ENCODE measurements at regions not wholly inside any gene's neighbourhood (a gene's known extent, or its start where the extent isn't known, plus 50 kb on each side); places are given as distances from the start of the nearest gene placed in this dataset.
A peak's percentile ranks its signal among the peaks of the same experiment; 100 is the strongest.

- intact Hi-C loops (cut with micrococcal nuclease) = loop anchor here (1.0 to 5.0 kb wide), 3 partner anchors 33 to 82 kb away; no protein-coding TSS in a partner anchor
- no peak for DNase-seq (ENCODE audit: low spot score)
- Mint-ChIP-seq H3K4me1 (ENCODE audit: low read depth) (peaks cover 23% of the 10 kb centered on the region), H3K27me3 (ENCODE audit: low read depth) (no peaks in the 10 kb centered on the region), H3K27ac (no peak overlapping the region), H3K9me3 (peaks cover 15% of the 10 kb centered on the region), H3K36me3 (ENCODE audit: low read depth) (peaks cover 15% of the 10 kb centered on the region), H3K4me3 (ENCODE audit: low read depth) (no peak overlapping the region)
Measured at GRCh38 chr3:177283983-177284382, 86.7 kb upstream of the TBL1XR1 start.

- peak; percentile 9 for DNase-seq (ENCODE audit: low spot score)
- peaks cover 15% of the 10 kb centered on the region for H3K36me3 Mint-ChIP-seq (ENCODE audit: low read depth)
- peaks cover 23% of the 10 kb centered on the region for H3K4me1 Mint-ChIP-seq (ENCODE audit: low read depth)
- no peak overlapping the region for H3K27ac Mint-ChIP-seq
- H3K27me3 Mint-ChIP-seq (ENCODE audit: low read depth) = no peaks in the 10 kb centered on the region
- intact Hi-C loops (cut with micrococcal nuclease) = loop anchor here (1.0 to 5.0 kb wide), 3 partner anchors 33 to 82 kb away; no protein-coding TSS in a partner anchor
- no peak overlapping the region for H3K4me3 Mint-ChIP-seq (ENCODE audit: low read depth)
- peaks cover 15% of the 10 kb centered on the region for H3K9me3 Mint-ChIP-seq
Measured at GRCh38 chr3:177284383-177284881, 87.2 kb upstream of the TBL1XR1 start.

DNA sequence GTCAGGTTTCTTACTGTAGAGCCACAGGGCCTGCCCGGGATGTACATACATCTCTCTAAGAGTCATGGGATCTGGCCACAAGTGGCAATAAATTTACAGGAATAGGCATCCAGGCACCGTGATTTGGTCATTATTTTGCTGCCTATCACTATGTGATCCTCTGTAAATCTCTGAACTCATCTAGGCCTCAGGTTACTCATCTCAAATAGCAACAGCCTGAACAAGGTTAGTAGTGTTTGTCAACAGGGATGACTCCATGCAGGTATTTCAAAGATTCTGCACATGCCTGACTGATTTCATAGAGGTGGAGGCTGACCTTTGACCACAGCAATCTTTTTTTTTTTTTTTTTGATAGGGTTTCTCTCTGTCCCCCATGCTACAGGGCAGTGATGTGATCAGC is 88.8 kb upstream of the TBL1XR1 start:
- intact Hi-C loops (cut with micrococcal nuclease) = no loop called here
- H3K9me3 Mint-ChIP-seq = peaks cover 9% of the 10 kb centered on the region
- H3K27ac Mint-ChIP-seq = no peak overlapping the region
- H3K36me3 Mint-ChIP-seq (ENCODE audit: low read depth) = peaks cover 10% of the 10 kb centered on the region
- no peaks in the 10 kb centered on the region for H3K27me3 Mint-ChIP-seq (ENCODE audit: low read depth)
- DNase-seq (ENCODE audit: low spot score) = no peak
- no peak overlapping the region for H3K4me3 Mint-ChIP-seq (ENCODE audit: low read depth)
- H3K4me1 Mint-ChIP-seq (ENCODE audit: low read depth) = peaks cover 19% of the 10 kb centered on the region

DNA sequence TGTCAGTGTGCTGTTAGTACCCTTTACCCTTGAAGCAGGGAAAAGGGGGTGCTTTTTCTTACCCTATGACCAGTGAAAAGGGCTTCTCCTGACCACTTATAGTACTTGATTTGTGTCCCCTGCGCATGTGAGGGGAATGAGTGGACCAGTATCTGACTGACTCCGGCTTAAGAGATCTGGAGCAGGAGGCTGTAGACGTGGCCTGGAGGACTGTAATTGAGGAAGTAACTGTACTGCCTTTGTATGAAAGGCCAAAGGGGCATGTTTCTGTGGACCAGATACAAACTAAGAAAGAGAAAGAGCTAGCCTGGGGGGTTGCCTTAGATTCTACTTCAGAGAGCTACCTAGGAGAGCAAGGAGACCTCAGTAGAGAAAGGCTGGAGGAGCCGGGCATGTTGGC is 89.9 kb upstream of the TBL1XR1 start:
- peaks cover under 1% of the 10 kb centered on the region for H3K36me3 Mint-ChIP-seq (ENCODE audit: low read depth)
- no peaks in the 10 kb centered on the region for H3K9me3 Mint-ChIP-seq
- no peak overlapping the region for H3K4me3 Mint-ChIP-seq (ENCODE audit: low read depth)
- intact Hi-C loops (cut with micrococcal nuclease) = no loop called here
- peaks cover 8% of the 10 kb centered on the region for H3K4me1 Mint-ChIP-seq (ENCODE audit: low read depth)
- H3K27me3 Mint-ChIP-seq (ENCODE audit: low read depth) = no peaks in the 10 kb centered on the region
- DNase-seq (ENCODE audit: low spot score) = no peak
- H3K27ac Mint-ChIP-seq = no peak overlapping the region

DNA sequence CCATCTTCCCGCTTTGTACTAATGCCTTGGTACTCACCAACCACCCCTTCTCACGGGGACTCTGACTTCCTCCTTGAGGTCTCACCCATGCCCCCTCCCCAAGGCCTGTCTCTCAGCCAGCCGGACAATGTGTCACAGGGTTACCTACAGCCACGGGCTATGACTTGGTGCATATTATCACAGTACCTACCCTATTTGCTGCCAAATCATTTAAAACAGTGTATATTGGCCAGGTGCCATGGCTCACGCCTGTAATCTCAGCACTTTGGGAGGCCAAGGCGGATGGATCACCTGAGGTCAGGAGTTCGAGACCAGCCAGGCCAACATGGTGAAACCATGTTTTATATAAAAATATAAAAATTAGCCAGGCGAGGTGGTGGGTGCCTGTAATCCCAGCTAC is 93.4 kb upstream of the TBL1XR1 start:
- no peak overlapping the region for H3K27ac Mint-ChIP-seq
- no peaks in the 10 kb centered on the region for H3K27me3 Mint-ChIP-seq (ENCODE audit: low read depth)
- H3K36me3 Mint-ChIP-seq (ENCODE audit: low read depth) = no peaks in the 10 kb centered on the region
- H3K4me3 Mint-ChIP-seq (ENCODE audit: low read depth) = no peak overlapping the region
- H3K9me3 Mint-ChIP-seq = no peaks in the 10 kb centered on the region
- no peak for DNase-seq (ENCODE audit: low spot score)
- peaks cover 2% of the 10 kb centered on the region for H3K4me1 Mint-ChIP-seq (ENCODE audit: low read depth)
- intact Hi-C loops (cut with micrococcal nuclease) = no loop called here

DNA sequence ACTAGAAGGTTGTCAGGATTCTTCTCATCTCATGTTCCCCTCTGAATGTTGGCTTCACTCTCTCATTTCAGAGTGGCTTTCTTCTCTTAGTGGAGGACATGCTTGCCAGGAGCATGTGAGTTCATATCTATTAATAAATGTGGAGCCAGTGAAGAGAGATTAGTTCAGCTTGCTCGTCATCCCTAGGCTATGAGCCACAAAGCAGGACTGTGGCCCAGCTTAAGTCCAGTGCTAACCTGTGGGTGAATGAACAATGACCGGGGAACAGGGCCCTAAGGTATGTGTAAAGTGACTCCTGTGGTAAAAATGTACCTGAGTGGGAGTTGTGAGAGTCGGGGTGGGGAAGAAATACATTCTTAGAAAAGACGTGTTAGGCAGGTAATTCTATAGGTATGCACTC is 96.9 kb upstream of the TBL1XR1 start:
- H3K36me3 Mint-ChIP-seq (ENCODE audit: low read depth) = no peaks in the 10 kb centered on the region
- intact Hi-C loops (cut with micrococcal nuclease) = no loop called here
- H3K27ac Mint-ChIP-seq = no peak overlapping the region
- H3K4me1 Mint-ChIP-seq (ENCODE audit: low read depth) = peaks cover 2% of the 10 kb centered on the region
- no peaks in the 10 kb centered on the region for H3K27me3 Mint-ChIP-seq (ENCODE audit: low read depth)
- no peak overlapping the region for H3K4me3 Mint-ChIP-seq (ENCODE audit: low read depth)
- no peak for DNase-seq (ENCODE audit: low spot score)
- no peaks in the 10 kb centered on the region for H3K9me3 Mint-ChIP-seq

DNA sequence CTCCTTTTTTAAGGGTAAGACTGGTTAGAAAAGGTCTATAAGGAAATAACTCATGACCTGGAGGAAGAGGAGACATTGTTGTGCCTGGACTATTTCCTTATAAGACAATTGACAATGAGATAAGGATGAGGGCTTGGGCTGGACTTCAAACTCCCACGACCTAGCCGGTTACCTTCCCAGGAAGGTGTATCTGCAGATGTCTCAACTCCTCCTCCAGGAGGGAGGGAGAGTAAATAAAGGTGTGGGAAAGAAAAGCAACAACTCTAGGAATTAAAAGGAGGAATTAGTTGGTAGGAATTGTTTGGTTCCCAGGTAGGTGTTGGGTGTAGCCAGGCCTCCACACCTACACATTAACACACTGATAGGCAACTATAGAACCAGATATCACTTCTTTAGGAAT is 97.8 kb upstream of the TBL1XR1 start:
- Mint-ChIP-seq H3K9me3 (no peaks in the 10 kb centered on the region), H3K36me3 (ENCODE audit: low read depth) (no peaks in the 10 kb centered on the region), H3K4me1 (ENCODE audit: low read depth) (no peaks in the 10 kb centered on the region), H3K27ac (no peak overlapping the region), H3K4me3 (ENCODE audit: low read depth) (no peak overlapping the region), H3K27me3 (ENCODE audit: low read depth) (no peaks in the 10 kb centered on the region)
- intact Hi-C loops (cut with micrococcal nuclease) = no loop called here
- DNase-seq (ENCODE audit: low spot score) = no peak

DNA sequence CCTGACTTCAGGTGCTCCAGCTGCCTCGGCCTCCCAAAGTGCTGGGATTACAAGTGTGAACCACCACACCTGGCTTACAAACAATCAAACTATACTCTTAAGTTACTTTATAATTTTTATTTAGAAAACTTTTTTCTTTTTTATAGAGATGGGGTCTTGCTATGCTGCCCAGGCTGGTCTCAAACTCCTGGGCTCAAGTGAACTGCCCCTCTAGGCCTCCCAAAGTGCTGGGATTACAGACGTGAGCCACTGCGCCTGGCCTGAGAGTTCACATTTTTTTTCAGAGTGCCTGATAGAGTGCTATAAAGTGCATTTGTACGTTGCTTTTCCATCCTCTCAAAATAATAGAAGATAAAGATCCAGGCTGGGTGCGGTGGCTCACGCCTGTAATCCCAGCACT is 102.0 kb upstream of the TBL1XR1 start:
- Mint-ChIP-seq H3K9me3 (no peaks in the 10 kb centered on the region), H3K36me3 (ENCODE audit: low read depth) (no peaks in the 10 kb centered on the region), H3K27ac (no peak overlapping the region), H3K4me1 (ENCODE audit: low read depth) (no peaks in the 10 kb centered on the region), H3K27me3 (ENCODE audit: low read depth) (no peaks in the 10 kb centered on the region), H3K4me3 (ENCODE audit: low read depth) (no peak overlapping the region)
- DNase-seq (ENCODE audit: low spot score) = no peak
- intact Hi-C loops (cut with micrococcal nuclease) = no loop called here

DNA sequence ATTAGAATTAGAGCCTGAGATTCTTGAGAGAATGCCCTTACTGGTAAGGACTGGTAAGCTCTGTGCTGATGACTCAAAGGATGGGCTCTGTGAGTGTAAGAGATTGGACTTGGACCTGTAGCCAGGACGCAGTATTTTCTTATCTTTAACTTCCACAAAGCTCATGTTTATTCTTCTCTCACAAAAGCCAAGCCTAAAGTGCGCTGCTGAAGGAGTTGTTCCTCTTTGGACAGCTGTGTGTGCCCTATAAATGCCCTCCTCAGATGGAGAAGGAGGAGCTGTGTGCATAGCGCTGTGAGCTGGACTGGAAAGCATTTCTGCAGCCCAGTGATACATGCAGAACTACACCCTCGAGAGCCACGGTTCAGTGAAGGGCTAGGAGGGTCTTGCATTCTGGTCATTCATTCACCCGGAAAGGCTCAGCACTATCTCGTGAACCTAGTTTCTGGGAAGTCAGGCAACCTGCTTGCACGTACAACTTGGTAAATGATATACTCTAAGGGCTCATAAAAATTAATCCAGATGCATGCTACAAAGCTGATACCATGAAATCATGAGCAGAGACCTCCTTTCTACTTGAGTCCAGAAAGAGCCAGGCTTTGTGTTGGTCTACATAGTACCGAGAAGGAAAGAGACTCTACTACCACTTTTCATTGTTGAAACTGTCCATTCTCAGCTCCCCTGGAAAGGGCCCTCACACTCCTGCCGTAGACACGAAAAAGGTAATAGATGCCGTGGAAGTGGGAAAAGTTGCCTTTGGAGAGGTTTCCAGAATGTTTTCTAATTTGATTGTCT is 103.0 kb upstream of the TBL1XR1 start:
- H3K36me3 Mint-ChIP-seq (ENCODE audit: low read depth) = no peaks in the 10 kb centered on the region

DNA sequence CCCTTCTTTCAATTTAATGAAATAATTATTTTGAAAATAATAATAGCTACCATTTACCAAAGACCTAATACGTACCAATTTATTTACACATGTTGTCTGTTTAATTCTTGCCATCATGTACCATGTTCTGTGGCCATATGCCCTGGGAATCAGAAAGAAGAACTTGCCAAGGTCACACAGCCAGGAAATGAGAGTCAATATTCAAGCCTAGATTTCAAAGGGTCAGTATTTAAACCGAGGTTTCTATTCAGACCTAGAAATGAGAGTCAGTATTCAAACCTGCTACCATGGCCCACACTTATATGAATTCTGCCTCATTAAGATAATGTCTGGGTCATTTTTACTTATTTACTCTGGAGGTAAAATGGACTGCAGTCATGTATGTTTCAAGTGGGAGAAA is 103.6 kb upstream of the TBL1XR1 start:
- Mint-ChIP-seq H3K27me3 (ENCODE audit: low read depth) (no peaks in the 10 kb centered on the region), H3K4me1 (ENCODE audit: low read depth) (peaks cover 2% of the 10 kb centered on the region), H3K27ac (no peak overlapping the region), H3K36me3 (ENCODE audit: low read depth) (no peaks in the 10 kb centered on the region), H3K9me3 (no peaks in the 10 kb centered on the region), H3K4me3 (ENCODE audit: low read depth) (no peak overlapping the region)
- no peak for DNase-seq (ENCODE audit: low spot score)
- intact Hi-C loops (cut with micrococcal nuclease) = no loop called here

More for the DNA sequence above, 103.0 kb upstream of the TBL1XR1 start:
- Mint-ChIP-seq H3K27me3 (ENCODE audit: low read depth) (no peaks in the 10 kb centered on the region), H3K9me3 (no peaks in the 10 kb centered on the region), H3K27ac (no peak overlapping the region), H3K4me3 (ENCODE audit: low read depth) (no peak overlapping the region), H3K4me1 (ENCODE audit: low read depth) (peaks cover 2% of the 10 kb centered on the region)
- DNase-seq (ENCODE audit: low spot score) = no peak
- intact Hi-C loops (cut with micrococcal nuclease) = no loop called here

GRCh38 chr3:177306252-177306651 is 109.0 kb upstream of the TBL1XR1 start:
- Mint-ChIP-seq H3K36me3 (ENCODE audit: low read depth) (no peaks in the 10 kb centered on the region), H3K4me1 (ENCODE audit: low read depth) (peaks cover 2% of the 10 kb centered on the region), H3K9me3 (peaks cover 9% of the 10 kb centered on the region), H3K4me3 (ENCODE audit: low read depth) (no peak overlapping the region), H3K27ac (no peak overlapping the region), H3K27me3 (ENCODE audit: low read depth) (no peaks in the 10 kb centered on the region)
- no peak for DNase-seq (ENCODE audit: low spot score)
- intact Hi-C loops (cut with micrococcal nuclease) = no loop called here

DNA sequence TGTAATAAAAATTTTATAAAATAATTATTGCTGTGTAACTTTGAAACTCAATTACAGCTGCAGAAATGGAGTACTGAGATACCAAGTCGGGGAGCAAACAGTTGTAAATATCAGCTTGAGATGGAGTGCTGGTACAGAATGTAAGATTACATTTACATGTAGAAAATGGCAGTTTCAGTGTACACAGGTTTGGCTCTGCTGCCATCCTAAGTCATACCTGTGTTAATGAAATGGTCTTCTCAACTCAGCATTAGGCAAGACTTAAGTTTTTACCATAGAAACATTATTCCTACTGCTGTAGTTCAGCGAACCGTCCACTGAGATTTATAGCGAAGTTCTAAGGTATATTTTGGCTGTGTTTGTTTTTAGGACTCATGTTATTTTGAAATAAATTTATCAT is 110.1 kb upstream of the TBL1XR1 start:
- H3K36me3 Mint-ChIP-seq (ENCODE audit: low read depth) = peaks cover 3% of the 10 kb centered on the region
- H3K27ac Mint-ChIP-seq = no peak overlapping the region
- H3K27me3 Mint-ChIP-seq (ENCODE audit: low read depth) = no peaks in the 10 kb centered on the region
- no peak for DNase-seq (ENCODE audit: low spot score)
- intact Hi-C loops (cut with micrococcal nuclease) = no loop called here
- H3K4me1 Mint-ChIP-seq (ENCODE audit: low read depth) = peaks cover 2% of the 10 kb centered on the region
- peaks cover 19% of the 10 kb centered on the region for H3K9me3 Mint-ChIP-seq
- H3K4me3 Mint-ChIP-seq (ENCODE audit: low read depth) = no peak overlapping the region

DNA sequence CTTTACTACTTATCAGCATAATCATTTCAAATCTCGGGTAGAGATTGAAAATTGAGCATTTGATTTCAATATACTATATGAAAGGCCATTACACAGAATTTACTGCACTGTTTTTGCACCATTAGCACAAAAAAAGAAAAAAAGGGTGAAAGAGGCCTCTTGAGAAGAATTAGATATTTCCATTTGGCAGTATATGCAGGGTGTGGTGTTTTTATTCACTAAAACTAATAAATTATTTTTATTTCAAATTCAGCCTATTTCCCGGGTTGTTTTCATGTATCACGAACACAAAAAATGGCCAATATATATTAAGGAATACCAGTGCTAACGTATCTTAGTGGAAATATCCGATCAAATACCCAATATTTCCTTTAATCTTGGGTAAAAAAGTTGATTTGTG is 110.5 kb upstream of the TBL1XR1 start:
- Mint-ChIP-seq H3K4me1 (ENCODE audit: low read depth) (peaks cover 2% of the 10 kb centered on the region), H3K4me3 (ENCODE audit: low read depth) (no peak overlapping the region), H3K27ac (no peak overlapping the region), H3K27me3 (ENCODE audit: low read depth) (peaks cover 2% of the 10 kb centered on the region), H3K36me3 (ENCODE audit: low read depth) (peaks cover 6% of the 10 kb centered on the region), H3K9me3 (peaks cover 23% of the 10 kb centered on the region)
- intact Hi-C loops (cut with micrococcal nuclease) = no loop called here
- DNase-seq (ENCODE audit: low spot score) = no peak
